Sigmoid colon (tissue), 4 donors: ENCODE measurements at regions not wholly inside any gene's neighbourhood (a gene's known extent, or its start where the extent isn't known, plus 50 kb on each side); places are given as distances from the start of the nearest gene placed in this dataset.
"Not testable (repeated sequence)": the region's sequence is repeated elsewhere in the genome, so short reads cannot be mapped to it uniquely, and the experiment has no call there.

Experiments
- CTCF ChIP-seq, 4 experiments: fragments of 450-650 bp in 3 of 4; fragments of 200-600 bp in 1 of 4; IDR thresholded peaks; one replicate each; pipeline ENCODE4 v1.5.1; 2016 to 2019; ENCODE audit warnings: antibody characterized with exemption in 4 of 4, mild to moderate bottlenecking in 3 of 4, moderate library complexity in 2 of 4
- EP300 ChIP-seq, 4 donors: sonication (generic); formaldehyde crosslinking; IDR thresholded peaks; one replicate each; pipeline ENCODE4 v1.6.1; 2017; ENCODE audit warnings: antibody characterized with exemption in 4 of 4
- POLR2A ChIP-seq, 2 donors: fragments of 450-650 bp; IDR thresholded peaks; one replicate each; pipeline ENCODE4 v1.6.1; 2016; ENCODE audit warnings: antibody characterized with exemption in 2 of 2, mild to moderate bottlenecking in 2 of 2, moderate library complexity in 2 of 2
- POLR2AphosphoS5 ChIP-seq, 4 donors: sonication (generic); formaldehyde crosslinking; IDR thresholded peaks; one replicate each; pipeline ENCODE4 v1.6.1; 2017; ENCODE audit warnings: antibody characterized with exemption in 4 of 4

GRCh38 chr4:118556576-118556975 is 128.6 kb upstream of the METTL14 start:
- TF ChIP-seq CTCF, POLR2AphosphoS5, EP300, POLR2A (IDR thresholded peaks at IDR 0.05): not testable (repeated sequence)
